Epithelial cell of proximal tubule (primary cell): ENCODE measurements at regions not wholly inside any gene's neighbourhood (a gene's known extent, or its start where the extent isn't known, plus 50 kb on each side); places are given as distances from the start of the nearest gene placed in this dataset.

Source experiments
- DNase-seq: peaks from one replicate; pipeline ENCODE4 v3.0.0-alpha.2; 2011; ENCODE audit warnings: low read depth
- H3K4me3 ChIP-seq: 2 replicates; pipeline ENCODE4 v1.5.1; 2011; ENCODE audit warnings: low read depth, mild to moderate bottlenecking, low read length
- TF ChIP-seq, protein P1 (sequence below): conservative IDR thresholded peaks from 2 replicates; pipeline ENCODE4 v1.5.1; 2012; ENCODE audit warnings: low read depth, mild to moderate bottlenecking, low read length

DNA sequence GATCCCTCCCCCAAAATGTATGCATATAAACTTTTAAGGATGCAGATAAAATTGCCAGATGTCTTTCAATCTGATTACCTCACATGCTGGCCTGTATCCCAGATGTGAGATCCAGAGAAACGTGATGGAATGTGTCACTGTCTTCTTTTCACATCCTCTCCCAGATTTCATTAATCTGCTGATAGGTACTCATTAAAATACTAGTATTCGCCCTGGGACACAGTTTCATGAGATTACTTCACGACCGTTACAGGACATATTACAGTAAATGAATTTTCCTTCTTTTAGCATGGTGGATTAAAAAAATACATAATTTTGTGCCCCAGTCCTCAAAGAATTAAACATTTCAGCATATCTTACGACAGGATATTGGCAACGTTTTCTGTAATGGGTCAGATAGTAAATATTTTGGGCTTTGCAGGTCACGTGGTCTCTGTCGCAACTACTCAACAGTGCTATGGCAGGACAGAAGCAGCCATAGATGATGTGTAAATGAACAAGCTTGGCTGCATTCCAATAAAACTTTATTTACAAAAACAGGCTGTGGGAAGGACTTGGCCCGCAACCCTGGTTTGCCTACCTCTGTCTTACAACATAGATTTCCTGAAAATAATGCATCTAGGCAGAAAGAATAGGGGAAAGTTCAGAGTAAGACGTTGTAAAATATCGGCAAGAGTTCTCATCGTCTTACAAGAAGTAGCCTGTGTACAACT, 156.0 kb upstream of the DIO3 start:
- no peak overlapping the region for H3K4me3 ChIP-seq
- DNase-seq, result no peak
- TF ChIP-seq, protein P1, sequence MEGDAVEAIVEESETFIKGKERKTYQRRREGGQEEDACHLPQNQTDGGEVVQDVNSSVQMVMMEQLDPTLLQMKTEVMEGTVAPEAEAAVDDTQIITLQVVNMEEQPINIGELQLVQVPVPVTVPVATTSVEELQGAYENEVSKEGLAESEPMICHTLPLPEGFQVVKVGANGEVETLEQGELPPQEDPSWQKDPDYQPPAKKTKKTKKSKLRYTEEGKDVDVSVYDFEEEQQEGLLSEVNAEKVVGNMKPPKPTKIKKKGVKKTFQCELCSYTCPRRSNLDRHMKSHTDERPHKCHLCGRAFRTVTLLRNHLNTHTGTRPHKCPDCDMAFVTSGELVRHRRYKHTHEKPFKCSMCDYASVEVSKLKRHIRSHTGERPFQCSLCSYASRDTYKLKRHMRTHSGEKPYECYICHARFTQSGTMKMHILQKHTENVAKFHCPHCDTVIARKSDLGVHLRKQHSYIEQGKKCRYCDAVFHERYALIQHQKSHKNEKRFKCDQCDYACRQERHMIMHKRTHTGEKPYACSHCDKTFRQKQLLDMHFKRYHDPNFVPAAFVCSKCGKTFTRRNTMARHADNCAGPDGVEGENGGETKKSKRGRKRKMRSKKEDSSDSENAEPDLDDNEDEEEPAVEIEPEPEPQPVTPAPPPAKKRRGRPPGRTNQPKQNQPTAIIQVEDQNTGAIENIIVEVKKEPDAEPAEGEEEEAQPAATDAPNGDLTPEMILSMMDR, result no peak

DNA sequence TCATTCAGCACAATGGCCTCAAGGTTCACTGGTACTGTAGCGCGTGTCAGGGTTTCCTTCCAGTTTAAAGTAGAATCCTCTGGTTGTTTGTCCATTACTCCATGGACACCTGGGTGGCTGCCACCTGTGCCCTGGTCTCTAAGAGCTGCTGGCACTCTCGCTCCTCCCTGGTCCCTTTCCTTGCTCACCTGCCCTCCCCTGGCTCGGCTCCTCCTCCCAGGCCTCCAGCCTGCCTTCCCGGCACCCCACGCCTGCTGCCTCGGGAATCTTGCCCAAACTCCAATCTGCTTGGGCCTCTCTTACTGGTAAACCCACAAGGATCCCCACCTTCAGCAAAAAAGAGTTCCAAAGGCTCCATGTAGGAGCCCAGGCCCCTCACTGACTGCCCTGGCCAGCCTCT, 154.4 kb upstream of the DIO3 start:
- no peak for DNase-seq
- TF ChIP-seq, protein P1, result no peak

DNA sequence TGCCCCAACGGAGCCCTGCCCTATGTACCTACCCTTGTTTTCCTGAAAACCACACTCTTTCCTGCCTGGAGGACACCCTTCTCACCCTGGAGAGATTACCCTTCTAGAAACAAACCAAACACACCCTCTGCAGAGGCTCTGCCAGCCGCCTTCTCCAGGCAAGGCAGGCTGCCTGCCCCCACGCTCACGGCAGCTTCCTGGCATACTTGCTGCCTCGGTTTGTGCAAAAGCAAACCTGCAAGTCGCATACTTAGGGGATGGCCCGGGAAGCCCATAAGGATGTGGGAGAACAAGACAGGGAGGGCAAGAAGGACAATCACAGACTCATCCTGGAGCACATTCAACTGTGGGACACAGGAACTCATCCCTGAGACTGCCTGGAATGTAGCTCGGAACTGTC, 154.0 kb upstream of the DIO3 start:
- DNase-seq, result no peak
- no peak overlapping the region for H3K4me3 ChIP-seq
- TF ChIP-seq, protein P1, result no peak

More for the DNA sequence above, 154.4 kb upstream of the DIO3 start:
- H3K4me3 ChIP-seq, result no peak overlapping the region

DNA sequence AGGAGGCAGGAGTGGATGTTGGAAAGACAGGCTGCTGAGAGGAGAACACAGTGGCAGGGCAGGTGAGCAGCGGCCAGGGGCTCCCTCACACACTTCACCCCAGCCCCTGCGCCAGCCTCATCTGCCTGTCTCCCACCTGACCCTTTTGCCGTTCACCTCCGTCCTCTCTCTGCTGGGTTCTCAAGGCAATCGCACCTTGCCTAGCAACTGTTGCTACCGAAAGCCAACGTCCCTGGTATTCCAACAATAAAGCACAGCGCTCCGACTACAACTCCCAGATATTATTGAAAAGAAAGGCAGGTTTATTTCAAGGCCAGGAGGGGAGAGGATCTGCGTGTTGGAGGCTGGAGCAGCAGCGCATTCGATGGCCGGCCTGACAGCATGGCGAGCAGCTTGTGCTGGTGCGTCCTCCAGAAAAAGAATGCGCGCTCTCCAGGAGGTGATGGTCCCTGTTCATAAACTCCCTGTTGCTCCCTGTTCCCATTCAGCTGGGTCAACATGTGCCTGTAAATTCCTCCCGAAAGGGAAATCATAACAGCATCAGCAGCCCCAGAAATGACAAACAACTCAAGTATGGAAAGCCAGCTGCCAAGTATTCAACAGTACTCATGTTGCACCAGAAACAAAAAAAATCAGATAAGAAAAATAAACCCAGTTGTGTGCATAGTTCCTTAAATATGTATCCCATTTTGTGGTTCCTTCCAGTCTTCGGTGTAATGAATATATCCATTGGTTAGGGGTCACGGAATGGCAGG, 153.0 kb upstream of the DIO3 start:
- H3K4me3 ChIP-seq, result no peak overlapping the region
- no peak for DNase-seq
- TF ChIP-seq, protein P1, result no peak

DNA sequence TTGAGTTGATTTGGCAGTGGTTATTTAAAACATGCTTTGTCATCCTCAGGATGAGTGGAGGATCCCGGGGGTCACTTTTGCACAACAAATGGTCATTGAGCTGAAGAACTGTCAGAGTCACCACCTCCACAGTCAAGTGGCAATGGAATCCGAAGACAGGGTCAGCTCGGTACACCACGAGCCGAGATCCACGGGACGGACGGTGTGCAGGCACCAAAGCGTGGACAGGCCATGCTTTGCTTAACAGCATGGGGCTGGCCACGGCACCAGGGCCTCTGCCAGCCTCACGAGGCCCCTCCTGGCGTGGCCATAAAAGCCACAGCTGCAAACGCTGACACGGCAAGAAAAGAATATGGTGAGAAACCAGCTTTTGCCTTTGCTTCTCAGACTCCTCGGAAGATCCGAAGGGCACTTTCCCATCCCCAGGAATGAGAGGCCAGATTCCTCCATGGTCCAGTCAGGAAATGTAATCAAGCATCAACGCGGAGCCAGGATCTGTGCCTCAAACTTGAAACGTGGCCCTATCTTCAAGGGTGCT, 152.2 kb upstream of the DIO3 start:
- H3K4me3 ChIP-seq, result no peak overlapping the region
- TF ChIP-seq, protein P1, result no peak
- no peak for DNase-seq

DNA sequence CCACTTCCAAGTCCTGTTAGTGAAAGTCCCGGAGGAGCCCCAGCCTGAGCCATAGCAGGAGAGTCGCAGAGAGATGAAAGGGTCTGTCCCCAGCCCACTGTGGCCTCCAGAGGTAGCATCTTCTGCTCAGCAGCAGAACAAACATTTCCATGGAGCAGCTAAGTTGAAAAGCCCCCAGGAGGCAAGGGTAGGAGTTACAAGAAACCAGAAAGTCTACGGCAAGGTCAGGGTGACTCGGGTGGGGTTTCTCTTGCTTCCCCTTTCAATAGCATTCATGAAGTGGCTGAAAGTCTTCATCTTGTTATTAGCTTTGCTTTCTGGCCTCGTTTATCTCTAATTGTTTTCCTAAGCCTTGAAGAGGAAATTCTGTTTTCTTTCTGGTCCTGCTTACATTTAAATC, 151.2 kb upstream of the DIO3 start:
- DNase-seq, result no peak
- H3K4me3 ChIP-seq, result no peak overlapping the region
- TF ChIP-seq, protein P1, result no peak
